Peyer's patch (tissue), 4 donors: ENCODE measurements at regions not wholly inside any gene's neighbourhood (a gene's known extent, or its start where the extent isn't known, plus 50 kb on each side); places are given as distances from the start of the nearest gene placed in this dataset.

Experiments
- DNase-seq, 3 donors: peaks; one replicate each; pipeline ENCODE4 v3.0.0-alpha.2; 2017 to 2019
- H3K27ac ChIP-seq, 4 donors: fragments of 200-600 bp; sonication (generic); one replicate each; pipeline ENCODE4 v1.5.1; 2016 to 2019
- H3K27me3 ChIP-seq, 2 donors: fragments of 200-600 bp; sonication (generic); one replicate each; pipeline ENCODE4 v1.5.1; 2019
- H3K36me3 ChIP-seq, 3 donors: fragments of 200-600 bp; sonication (generic); one replicate each; pipeline ENCODE4 v1.5.1; 2016 to 2019
- H3K4me1 ChIP-seq, 4 donors: fragments of 200-600 bp; sonication (generic); one replicate each; pipeline ENCODE4 v1.5.1; 2016 to 2019
- H3K4me3 ChIP-seq, 4 donors: fragments of 200-600 bp; sonication (generic); 1 replicate in 3 of 4; 2 replicates in 1 of 4; pipeline ENCODE4 v1.5.1; 2016 to 2019; ENCODE audit warnings: mild to moderate bottlenecking in 1 of 4
- H3K9me3 ChIP-seq, 4 donors: fragments of 200-600 bp; sonication (generic); one replicate each; pipeline ENCODE4 v1.5.1; 2016 to 2019; ENCODE audit warnings: mild to moderate bottlenecking in 1 of 4
- POLR2A ChIP-seq, 2 donors: fragments of 450-650 bp; IDR thresholded peaks; one replicate each; pipeline ENCODE4 v1.5.1; 2017; ENCODE audit warnings: antibody characterized with exemption in 2 of 2, mild to moderate bottlenecking in 2 of 2, moderate library complexity in 2 of 2
- TF ChIP-seq, protein P1 (sequence below), 6 experiments: fragments of 450-650 bp in 4 of 6; fragments of 200-600 bp in 2 of 6; sonication (generic) in 1 of 6; IDR thresholded peaks; one replicate each; pipeline ENCODE4 v1.5.1; 2017 to 2019; ENCODE audit warnings: antibody characterized with exemption in 6 of 6, mild to moderate bottlenecking in 3 of 6, moderate library complexity in 1 of 6

DNA sequence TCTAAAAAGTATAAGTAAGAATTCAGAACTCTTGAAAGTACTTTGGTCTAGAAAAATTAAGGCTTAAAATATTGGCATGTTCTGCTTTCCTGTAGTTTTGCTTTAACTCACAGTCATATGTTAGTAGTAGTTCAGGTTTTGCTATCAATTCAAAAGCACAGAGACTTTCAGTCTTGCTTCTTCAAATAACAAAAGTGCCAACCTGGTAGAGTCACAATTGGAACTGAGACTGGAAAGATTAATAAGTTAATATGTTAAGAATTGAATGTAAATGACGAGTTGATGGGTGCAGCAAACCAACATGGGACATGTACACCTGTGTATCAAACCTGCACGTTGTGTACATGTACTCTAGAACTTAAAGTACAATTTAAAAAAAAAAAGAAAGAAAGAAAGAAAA, 822.3 kb downstream of the MTRR start:
- no peak for DNase-seq
- H3K9me3 ChIP-seq, result no peaks in the 10 kb centered on the region
- H3K4me1 ChIP-seq, result no peaks in the 10 kb centered on the region
- H3K27ac ChIP-seq, result no peak overlapping the region
- no peaks in the 10 kb centered on the region for H3K36me3 ChIP-seq
- no peak for TF ChIP-seq POLR2A (IDR thresholded peaks at IDR 0.05)
- H3K4me3 ChIP-seq, result no peak overlapping the region
- no peaks in the 10 kb centered on the region for H3K27me3 ChIP-seq

- no peak for TF ChIP-seq POLR2A (IDR thresholded peaks at IDR 0.05)
- TF ChIP-seq, protein P1, sequence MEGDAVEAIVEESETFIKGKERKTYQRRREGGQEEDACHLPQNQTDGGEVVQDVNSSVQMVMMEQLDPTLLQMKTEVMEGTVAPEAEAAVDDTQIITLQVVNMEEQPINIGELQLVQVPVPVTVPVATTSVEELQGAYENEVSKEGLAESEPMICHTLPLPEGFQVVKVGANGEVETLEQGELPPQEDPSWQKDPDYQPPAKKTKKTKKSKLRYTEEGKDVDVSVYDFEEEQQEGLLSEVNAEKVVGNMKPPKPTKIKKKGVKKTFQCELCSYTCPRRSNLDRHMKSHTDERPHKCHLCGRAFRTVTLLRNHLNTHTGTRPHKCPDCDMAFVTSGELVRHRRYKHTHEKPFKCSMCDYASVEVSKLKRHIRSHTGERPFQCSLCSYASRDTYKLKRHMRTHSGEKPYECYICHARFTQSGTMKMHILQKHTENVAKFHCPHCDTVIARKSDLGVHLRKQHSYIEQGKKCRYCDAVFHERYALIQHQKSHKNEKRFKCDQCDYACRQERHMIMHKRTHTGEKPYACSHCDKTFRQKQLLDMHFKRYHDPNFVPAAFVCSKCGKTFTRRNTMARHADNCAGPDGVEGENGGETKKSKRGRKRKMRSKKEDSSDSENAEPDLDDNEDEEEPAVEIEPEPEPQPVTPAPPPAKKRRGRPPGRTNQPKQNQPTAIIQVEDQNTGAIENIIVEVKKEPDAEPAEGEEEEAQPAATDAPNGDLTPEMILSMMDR (IDR thresholded peaks at IDR 0.05), result no peak
- H3K4me3 ChIP-seq, result no peak overlapping the region
- H3K27me3 ChIP-seq, result no peaks in the 10 kb centered on the region
- no peak overlapping the region for H3K27ac ChIP-seq
- no peak for DNase-seq
- H3K9me3 ChIP-seq, result no peaks in the 10 kb centered on the region
- no peaks in the 10 kb centered on the region for H3K4me1 ChIP-seq
- H3K36me3 ChIP-seq, result no peaks in the 10 kb centered on the region
These were observed 824.4 kb downstream of the MTRR start for GRCh38 chr5:8693341-8693844.

- no peak overlapping the region for H3K4me3 ChIP-seq
- H3K9me3 ChIP-seq, result no peaks in the 10 kb centered on the region
- no peaks in the 10 kb centered on the region for H3K4me1 ChIP-seq
- DNase-seq, result no peak
- no peaks in the 10 kb centered on the region for H3K27me3 ChIP-seq
- H3K27ac ChIP-seq, result no peak overlapping the region
- H3K36me3 ChIP-seq, result no peaks in the 10 kb centered on the region
- TF ChIP-seq, protein P1 (IDR thresholded peaks at IDR 0.05), result no peak
- TF ChIP-seq POLR2A (IDR thresholded peaks at IDR 0.05), result no peak
These were observed 825.6 kb downstream of the MTRR start for GRCh38 chr5:8694545-8694944.

GRCh38 chr5:8695902-8696845, 827.2 kb downstream of the MTRR start:
- no peak for DNase-seq
- H3K4me1 ChIP-seq, result no peaks in the 10 kb centered on the region
- no peak overlapping the region for H3K4me3 ChIP-seq
- H3K9me3 ChIP-seq, result no peaks in the 10 kb centered on the region
- H3K27me3 ChIP-seq, result no peaks in the 10 kb centered on the region
- TF ChIP-seq POLR2A (IDR thresholded peaks at IDR 0.05), result no peak
- TF ChIP-seq, protein P1 (IDR thresholded peaks at IDR 0.05), result no peak
- H3K36me3 ChIP-seq, result no peaks in the 10 kb centered on the region
- H3K27ac ChIP-seq, result no peak overlapping the region

- Histone ChIP-seq H3K36me3 (no peaks in the 10 kb centered on the region), H3K27ac (peak overlapping the region in 2 of 4 donors; percentile 46 to 60), H3K9me3 (no peaks in the 10 kb centered on the region), H3K4me3 (no peak overlapping the region), H3K27me3 (no peaks in the 10 kb centered on the region), H3K4me1 (no peaks in the 10 kb centered on the region)
- DNase-seq, result peak in 1 of 3 donors; percentile 63
- TF ChIP-seq, protein P1 (IDR thresholded peaks at IDR 0.05), result no peak
- no peak for TF ChIP-seq POLR2A (IDR thresholded peaks at IDR 0.05)
These were observed 831.3 kb downstream of the MTRR start for GRCh38 chr5:8700222-8700621.

DNA sequence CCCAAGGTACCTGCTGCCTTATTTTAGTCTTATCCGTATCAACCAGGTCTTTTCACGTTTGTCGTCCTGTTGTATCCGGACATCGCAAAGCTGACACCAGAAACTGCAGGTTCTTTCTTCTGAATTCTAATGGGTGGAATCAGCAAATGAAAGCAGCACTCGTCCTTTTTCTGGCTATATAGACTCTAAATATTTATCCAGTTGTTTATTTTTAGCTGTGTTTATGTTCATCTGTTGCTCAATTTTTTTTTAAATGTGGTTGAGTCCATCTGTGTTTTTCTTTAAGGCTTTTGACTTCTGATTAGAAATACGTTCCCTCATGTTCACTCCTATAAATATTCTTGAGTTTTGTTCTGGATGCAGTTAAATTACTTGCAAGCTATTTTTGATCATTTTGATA, 831.7 kb downstream of the MTRR start:
- H3K27ac ChIP-seq, result peak overlapping the region in 2 of 4 donors; percentile 60 to 62
- TF ChIP-seq, protein P1 (IDR thresholded peaks at IDR 0.05), result no peak
- TF ChIP-seq POLR2A (IDR thresholded peaks at IDR 0.05), result no peak
- no peak for DNase-seq

More for the DNA sequence above, 831.7 kb downstream of the MTRR start:
- no peaks in the 10 kb centered on the region for H3K9me3 ChIP-seq
- H3K4me1 ChIP-seq, result no peaks in the 10 kb centered on the region
- no peaks in the 10 kb centered on the region for H3K27me3 ChIP-seq
- no peaks in the 10 kb centered on the region for H3K36me3 ChIP-seq
- H3K4me3 ChIP-seq, result no peak overlapping the region
